Ovary (tissue), 7 donors: ENCODE measurements at regions not wholly inside any gene's neighbourhood (a gene's known extent, or its start where the extent isn't known, plus 50 kb on each side); places are given as distances from the start of the nearest gene placed in this dataset.

Experiments
- DNase-seq, 5 donors: peaks; one replicate each; pipeline ENCODE4 v3.0.0-alpha.2; 2019 to 2020
- H3K27ac ChIP-seq, 2 donors: fragments of 200-600 bp; one replicate each; pipeline versions ENCODE4 v1.5.1 to v1.8.0; 2019 to 2022
- H3K27me3 ChIP-seq: fragments of 200-600 bp; one replicate; pipeline ENCODE4 v1.8.0; 2022
- H3K36me3 ChIP-seq: fragments of 200-600 bp; sonication (generic); one replicate; pipeline ENCODE4 v1.5.1; 2019
- H3K4me1 ChIP-seq: one replicate; pipeline ENCODE4 v1.8.1; 2013; ENCODE audit warnings: mild to moderate bottlenecking, moderate library complexity; ENCODE audit not compliant: insufficient read depth
- H3K4me3 ChIP-seq: fragments of 200-600 bp; sonication (generic); one replicate; pipeline ENCODE4 v1.5.1; 2017
- H3K9me3 ChIP-seq, 2 donors: fragments of 200-600 bp in 1 of 2; sonication (generic) in 1 of 2; one replicate each; pipeline versions ENCODE4 v1.5.1 to v1.8.1; 2013 to 2019; ENCODE audit warnings: mild to moderate bottlenecking in 1 of 2, moderate library complexity in 1 of 2
- CTCF ChIP-seq, 3 donors: fragments of 450-650 bp in 2 of 3; fragments of 200-600 bp in 1 of 3; IDR thresholded peaks; one replicate each; pipeline versions ENCODE4 v1.5.1 to v1.8.0; 2016 to 2022; ENCODE audit warnings: antibody characterized with exemption in 3 of 3, mild to moderate bottlenecking in 1 of 3
- EP300 ChIP-seq: sonication (generic); formaldehyde crosslinking; IDR thresholded peaks from one replicate; pipeline ENCODE4 v1.6.1; 2017; ENCODE audit warnings: antibody characterized with exemption
- POLR2A ChIP-seq: fragments of 450-650 bp; IDR thresholded peaks from one replicate; pipeline ENCODE4 v1.6.1; 2017; ENCODE audit warnings: antibody characterized with exemption, mild to moderate bottlenecking, moderate library complexity
- WGBS, 3 donors: extraction: QIAGEN DNeasy Blood & Tissue Kit in 1 of 3; methylation state at CpG; one replicate each; pipeline versions ENCODE4 v1.1.5 to v1.1.7; 2013 to 2017; 5-methylcytosine and 5-hydroxymethylcytosine counted together
- intact Hi-C, 4 donors: fragments of 100-400 bp; cut with DNase I; formaldehyde crosslinking; loops; one replicate each; pipeline versions ENCODE4 v1.11.0 to v1.15.1; 2022 to 2023
- donor health status: DM: no; HTN: no; CAD: no; lungs with moderate emphysema.
- donor health status: DM: no; HTN: no; CAD: no.
- donor health status: Bipolar disorder and iron deficiency.
- donor health status: DM: no; HTN: no; CAD: no.
- donor health status: DM: yes; HTN: yes; CAD: no.

DNA sequence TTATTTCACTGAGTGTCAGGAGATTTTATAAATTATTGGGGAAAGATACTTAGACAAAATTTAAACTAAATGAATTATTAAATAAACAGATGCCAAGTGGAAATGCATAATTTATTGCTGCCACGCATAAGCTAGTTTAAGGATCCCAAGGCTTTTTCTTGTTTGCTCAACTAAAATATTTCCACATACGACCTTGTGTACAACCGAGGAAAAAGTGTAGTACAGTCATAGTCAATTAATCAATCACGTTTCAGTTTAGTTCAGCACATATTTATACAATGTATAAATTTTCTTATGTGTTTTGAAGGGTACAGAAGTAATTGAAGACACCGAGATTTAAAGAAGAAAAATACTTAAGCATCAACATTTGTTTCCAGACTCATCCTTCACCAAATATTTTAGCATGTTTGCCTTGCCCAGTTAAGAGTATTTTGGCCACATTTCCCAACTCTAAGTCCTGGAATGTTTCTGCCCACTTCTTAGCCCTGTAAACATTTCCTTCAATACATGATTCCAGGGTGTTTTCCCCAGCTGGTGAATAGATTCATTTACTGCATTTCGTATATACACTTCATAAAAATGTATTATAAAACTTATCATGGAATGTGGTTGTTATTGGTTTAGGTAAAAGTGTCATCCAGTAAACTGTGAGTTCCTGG lies 652.9 kb downstream of the ELAVL2 start:
- H3K4me3 ChIP-seq: no peak overlapping the region
- H3K9me3 ChIP-seq: no peaks in the 10 kb centered on the region
- H3K4me1 ChIP-seq: no peaks in the 10 kb centered on the region
- DNase-seq: no peak
- H3K27ac ChIP-seq: no peak overlapping the region
- intact Hi-C loops: no loop called here
- no peaks in the 10 kb centered on the region for H3K36me3 ChIP-seq
- TF ChIP-seq CTCF (IDR thresholded peaks at IDR 0.05) (no peak), EP300 (no peak), POLR2A (no peak)
- WGBS, 3 donors: 8 to 34% (median 9%) methylated on average over 6 of the region's 6 CpGs
- H3K27me3 ChIP-seq: no peaks in the 10 kb centered on the region

DNA sequence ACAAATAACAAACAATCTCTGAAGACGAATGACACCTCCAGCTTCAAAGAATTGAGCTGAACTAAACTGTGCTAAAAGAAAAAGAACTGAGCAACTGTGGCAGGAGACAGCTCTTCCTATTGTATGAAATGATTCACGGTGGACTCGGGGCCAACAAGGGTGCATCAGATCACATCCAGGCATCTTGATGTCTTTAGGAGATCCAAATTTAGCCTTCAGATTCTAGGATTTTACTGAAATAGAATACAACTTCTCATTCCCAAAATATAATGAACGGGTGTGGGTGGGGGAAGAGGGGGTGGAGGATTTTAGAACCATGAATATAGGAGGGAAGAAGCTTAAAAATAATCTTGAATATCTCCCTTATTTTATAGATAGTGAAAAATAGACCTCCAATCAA lies 631.8 kb downstream of the ELAVL2 start:
- H3K9me3 ChIP-seq: no peaks in the 10 kb centered on the region
- no peaks in the 10 kb centered on the region for H3K27me3 ChIP-seq
- H3K27ac ChIP-seq: no peak overlapping the region
- 85 to 90% (median 90%) methylated on average over 4 of the region's 4 CpGs for WGBS, 3 donors
- intact Hi-C loops: no loop called here
- H3K4me3 ChIP-seq: no peak overlapping the region
- H3K36me3 ChIP-seq: no peaks in the 10 kb centered on the region
- no peak for TF ChIP-seq CTCF (IDR thresholded peaks at IDR 0.05)
- no peak for TF ChIP-seq EP300
- TF ChIP-seq POLR2A: no peak
- DNase-seq: no peak
- peaks cover 11% of the 10 kb centered on the region for H3K4me1 ChIP-seq

DNA sequence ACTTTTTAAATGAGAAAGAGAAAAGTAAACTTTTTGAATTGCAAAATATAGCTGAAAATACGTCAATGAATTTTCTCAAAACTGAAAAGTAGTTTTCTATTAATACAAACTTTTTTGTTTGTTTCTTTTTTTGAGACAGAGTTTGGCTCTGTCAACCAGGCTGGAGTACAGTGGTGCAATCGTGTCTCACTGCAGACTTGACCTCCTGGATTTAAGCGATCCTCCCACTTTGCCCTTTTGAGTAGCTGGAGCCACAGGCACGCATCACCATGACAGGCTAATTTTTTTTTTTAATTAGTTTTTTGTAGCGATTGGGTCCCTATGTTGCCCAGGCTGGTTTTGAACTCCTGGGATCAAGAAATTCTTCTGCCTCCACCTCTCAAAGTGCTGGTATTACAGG lies 610.4 kb downstream of the ELAVL2 start:
- no peaks in the 10 kb centered on the region for H3K27me3 ChIP-seq
- no peaks in the 10 kb centered on the region for H3K9me3 ChIP-seq
- DNase-seq: no peak
- WGBS, 3 donors: 43 to 54% (median 51%) methylated on average over 5 of the region's 5 CpGs
- no peak overlapping the region for H3K4me3 ChIP-seq
- intact Hi-C loops: no loop called here
- H3K36me3 ChIP-seq: no peaks in the 10 kb centered on the region
- no peak overlapping the region for H3K27ac ChIP-seq
- TF ChIP-seq POLR2A (no peak), CTCF (IDR thresholded peaks at IDR 0.05) (no peak), EP300 (no peak)
- H3K4me1 ChIP-seq: no peaks in the 10 kb centered on the region

GRCh38 chr9:23219471-23219870 lies 606.6 kb downstream of the ELAVL2 start:
- no peaks in the 10 kb centered on the region for H3K4me1 ChIP-seq
- no peaks in the 10 kb centered on the region for H3K9me3 ChIP-seq
- TF ChIP-seq CTCF (IDR thresholded peaks at IDR 0.05) (no peak), EP300 (no peak), POLR2A (no peak)
- H3K36me3 ChIP-seq: no peaks in the 10 kb centered on the region
- H3K27me3 ChIP-seq: no peaks in the 10 kb centered on the region
- H3K4me3 ChIP-seq: no peak overlapping the region
- WGBS, 3 donors: 93 to 94% (median 94%) methylated on average over 13 of the region's 13 CpGs
- H3K27ac ChIP-seq: no peak overlapping the region
- DNase-seq: no peak
- intact Hi-C loops: no loop called here
